GM12892 (cell line): ENCODE measurements at regions not wholly inside any gene's neighbourhood (a gene's known extent, or its start where the extent isn't known, plus 50 kb on each side); places are given as distances from the start of the nearest gene placed in this dataset.

Experiments used
- POLR2A ChIP-seq: IDR thresholded peaks from 2 replicates; pipeline ENCODE4 v1.6.1; 2011; ENCODE audit warnings: low read depth, low read length, control low read depth
- POLR2AphosphoS5 ChIP-seq: IDR thresholded peaks from 2 replicates; pipeline ENCODE4 v1.6.1; 2011; ENCODE audit warnings: low read depth, low read length, control low read depth
- TAF1 ChIP-seq: IDR thresholded peaks from 2 replicates; pipeline ENCODE4 v1.6.1; 2011; ENCODE audit warnings: low read depth, mild to moderate bottlenecking, control low read depth, low read length, borderline replicate concordance

DNA sequence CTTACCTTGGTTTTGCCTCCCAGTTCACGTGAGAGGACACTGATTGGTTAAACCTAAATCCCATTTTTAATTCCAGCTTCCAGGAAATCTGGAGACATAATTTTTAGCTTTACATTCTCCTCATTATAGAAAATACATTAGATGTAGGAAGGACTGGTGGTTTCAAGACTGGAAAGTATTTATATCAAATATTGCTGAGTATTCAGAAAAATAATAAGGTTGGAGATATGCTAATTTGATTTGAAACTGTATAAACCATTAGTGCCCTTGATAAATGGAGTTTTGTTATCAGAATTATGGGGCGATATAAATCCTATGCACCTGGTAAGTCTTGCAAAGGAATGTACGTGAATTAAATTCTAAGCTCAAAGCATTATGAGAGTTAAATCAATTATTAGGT is 218.0 kb upstream of the ADGRL4 start:
- TF ChIP-seq POLR2AphosphoS5 (no peak), POLR2A (no peak), TAF1 (no peak)
